Breast epithelium (tissue), 3 donors: ENCODE measurements at regions not wholly inside any gene's neighbourhood (a gene's known extent, or its start where the extent isn't known, plus 50 kb on each side); places are given as distances from the start of the nearest gene placed in this dataset.

Experiments used
- POLR2A ChIP-seq: fragments of 450-650 bp; IDR thresholded peaks from one replicate; pipeline ENCODE4 v1.6.1; 2016; ENCODE audit warnings: antibody characterized with exemption, mild to moderate bottlenecking, moderate library complexity
- POLR2AphosphoS5 ChIP-seq, 3 donors: sonication (generic); formaldehyde crosslinking; IDR thresholded peaks; one replicate each; pipeline ENCODE4 v1.6.1; 2017; ENCODE audit warnings: antibody characterized with exemption in 3 of 3
- TF ChIP-seq, protein P1 (sequence below), 3 donors: fragments of 450-650 bp; IDR thresholded peaks; one replicate each; pipeline ENCODE4 v1.5.1; 2016 to 2017; ENCODE audit warnings: antibody characterized with exemption in 3 of 3, mild to moderate bottlenecking in 3 of 3, moderate library complexity in 3 of 3

DNA sequence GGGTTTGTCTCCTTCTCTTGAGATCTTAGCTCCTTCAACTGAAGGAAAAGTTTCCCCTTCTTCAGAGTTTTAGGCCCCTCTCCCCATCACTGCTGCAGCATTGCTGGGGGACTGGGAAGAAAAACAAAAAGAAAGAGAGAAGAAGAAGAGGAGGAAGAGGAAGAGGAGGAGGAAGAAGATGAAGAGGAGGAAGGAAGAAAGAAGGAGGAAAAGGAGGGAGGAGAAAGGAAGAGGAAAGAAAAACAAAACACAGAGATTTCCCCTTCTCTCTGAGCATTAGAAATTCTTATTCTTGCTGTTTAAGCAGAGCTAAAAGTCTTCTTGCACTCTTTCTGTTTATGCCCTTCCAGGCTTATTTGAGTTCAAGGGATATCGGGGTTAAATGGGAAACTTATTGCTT lies 219.8 kb upstream of the AMIGO2 start:
- TF ChIP-seq, protein P1, sequence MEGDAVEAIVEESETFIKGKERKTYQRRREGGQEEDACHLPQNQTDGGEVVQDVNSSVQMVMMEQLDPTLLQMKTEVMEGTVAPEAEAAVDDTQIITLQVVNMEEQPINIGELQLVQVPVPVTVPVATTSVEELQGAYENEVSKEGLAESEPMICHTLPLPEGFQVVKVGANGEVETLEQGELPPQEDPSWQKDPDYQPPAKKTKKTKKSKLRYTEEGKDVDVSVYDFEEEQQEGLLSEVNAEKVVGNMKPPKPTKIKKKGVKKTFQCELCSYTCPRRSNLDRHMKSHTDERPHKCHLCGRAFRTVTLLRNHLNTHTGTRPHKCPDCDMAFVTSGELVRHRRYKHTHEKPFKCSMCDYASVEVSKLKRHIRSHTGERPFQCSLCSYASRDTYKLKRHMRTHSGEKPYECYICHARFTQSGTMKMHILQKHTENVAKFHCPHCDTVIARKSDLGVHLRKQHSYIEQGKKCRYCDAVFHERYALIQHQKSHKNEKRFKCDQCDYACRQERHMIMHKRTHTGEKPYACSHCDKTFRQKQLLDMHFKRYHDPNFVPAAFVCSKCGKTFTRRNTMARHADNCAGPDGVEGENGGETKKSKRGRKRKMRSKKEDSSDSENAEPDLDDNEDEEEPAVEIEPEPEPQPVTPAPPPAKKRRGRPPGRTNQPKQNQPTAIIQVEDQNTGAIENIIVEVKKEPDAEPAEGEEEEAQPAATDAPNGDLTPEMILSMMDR (IDR thresholded peaks at IDR 0.05) = no peak
- no peak for TF ChIP-seq POLR2A
- TF ChIP-seq POLR2AphosphoS5 (IDR thresholded peaks at IDR 0.05) = no peak
